H9 (cell line): ENCODE measurements at regions not wholly inside any gene's neighbourhood (a gene's known extent, or its start where the extent isn't known, plus 50 kb on each side); places are given as distances from the start of the nearest gene placed in this dataset.

Source experiments
- DNase-seq: peaks from one replicate; pipeline ENCODE4 v3.0.0-alpha.2; 2017
- H2AFZ ChIP-seq: one replicate; pipeline ENCODE4 v1.6.1; 2013; ENCODE audit warnings: mild to moderate bottlenecking, low read length, control low read depth, moderate library complexity
- H2AK5ac ChIP-seq: 2 replicates; pipeline ENCODE4 v1.6.1; 2013; ENCODE audit warnings: low read length, control low read depth, mixed read lengths; ENCODE audit not compliant: insufficient read length
- H2BK120ac ChIP-seq: one replicate; pipeline ENCODE4 v1.6.1; 2013; ENCODE audit warnings: low read depth, mild to moderate bottlenecking, low read length, control low read depth, inconsistent platforms; ENCODE audit not compliant: poor library complexity, severe bottlenecking
- H2BK12ac ChIP-seq: 2 replicates; pipeline ENCODE4 v1.6.1; 2013; ENCODE audit warnings: low read length, control low read depth, mixed read lengths, low read depth; ENCODE audit not compliant: insufficient read length
- H2BK15ac ChIP-seq: 2 replicates; pipeline ENCODE4 v1.6.1; 2013; ENCODE audit warnings: low read depth, low read length, control low read depth
- H2BK20ac ChIP-seq: one replicate; pipeline ENCODE4 v1.6.1; 2013; ENCODE audit warnings: low read depth, mild to moderate bottlenecking, low read length, control low read depth, inconsistent platforms; ENCODE audit not compliant: poor library complexity, severe bottlenecking
- H2BK5ac ChIP-seq: 2 replicates; pipeline ENCODE4 v1.6.1; 2013; ENCODE audit warnings: low read length, control low read depth, mixed read lengths; ENCODE audit not compliant: insufficient read length
- H3K14ac ChIP-seq: 2 replicates; pipeline ENCODE4 v1.6.1; 2013; ENCODE audit warnings: low read length, control low read depth; ENCODE audit not compliant: insufficient read depth
- H3K18ac ChIP-seq: 2 replicates; pipeline ENCODE4 v1.6.1; 2013; ENCODE audit warnings: low read depth, mild to moderate bottlenecking, mixed read lengths, low read length, control low read depth; ENCODE audit not compliant: insufficient read length
- H3K23ac ChIP-seq: 2 replicates; pipeline ENCODE4 v1.6.1; 2013; ENCODE audit warnings: low read length, control low read depth, mixed read lengths, low read depth; ENCODE audit not compliant: insufficient read length
- H3K23me2 ChIP-seq: 2 replicates; pipeline ENCODE4 v1.6.1; 2013; ENCODE audit warnings: low read depth, mild to moderate bottlenecking, mixed read lengths, low read length, control low read depth; ENCODE audit not compliant: insufficient read length, poor library complexity, severe bottlenecking
- H3K27ac ChIP-seq: 2 replicates; pipeline ENCODE4 v1.5.1; 2013; ENCODE audit warnings: low read length, control low read depth, mixed read lengths, low read depth; ENCODE audit not compliant: insufficient read length
- H3K27me3 ChIP-seq: 2 replicates; pipeline ENCODE4 v1.6.1; 2013; ENCODE audit warnings: low read length, control low read depth, inconsistent platforms; ENCODE audit not compliant: insufficient read depth
- H3K4ac ChIP-seq: 2 replicates; pipeline ENCODE4 v1.6.1; 2013; ENCODE audit warnings: low read depth, mild to moderate bottlenecking, control low read depth, inconsistent platforms, low read length, moderate library complexity
- H3K4me1 ChIP-seq: 2 replicates; pipeline ENCODE4 v1.6.1; 2013; ENCODE audit warnings: low read length, control low read depth, inconsistent platforms; ENCODE audit not compliant: insufficient read depth
- H3K4me2 ChIP-seq: 2 replicates; pipeline ENCODE4 v1.6.1; 2013; ENCODE audit warnings: low read length, control low read depth, mixed read lengths; ENCODE audit not compliant: insufficient read length, insufficient read depth
- H3K56ac ChIP-seq: 2 replicates; pipeline ENCODE4 v1.6.1; 2013; ENCODE audit warnings: low read depth, mild to moderate bottlenecking, mixed read lengths, low read length, control low read depth; ENCODE audit not compliant: insufficient read length
- H3K79me1 ChIP-seq: 2 replicates; pipeline ENCODE4 v1.6.1; 2013; ENCODE audit warnings: low read depth, mild to moderate bottlenecking, moderate library complexity, low read length, control low read depth, inconsistent platforms; ENCODE audit not compliant: insufficient read depth, poor library complexity, severe bottlenecking
- H3K79me2 ChIP-seq: 2 replicates; pipeline ENCODE4 v1.6.1; 2013; ENCODE audit warnings: low read length, control low read depth, inconsistent platforms; ENCODE audit not compliant: insufficient read depth
- H3K9ac ChIP-seq: 2 replicates; pipeline ENCODE4 v1.6.1; 2013; ENCODE audit warnings: low read length, control low read depth, mixed read lengths; ENCODE audit not compliant: insufficient read length; ENCODE audit errors: extremely low read depth
- H3K9me3 ChIP-seq: one replicate; pipeline ENCODE4 v1.6.1; 2013; ENCODE audit warnings: low read depth, low read length, inconsistent platforms; ENCODE audit not compliant: control insufficient read depth
- H3T11ph ChIP-seq: one replicate; pipeline ENCODE4 v1.6.1; 2013; ENCODE audit warnings: mild to moderate bottlenecking, low read length, control low read depth, inconsistent platforms
- H4K20me1 ChIP-seq: one replicate; pipeline ENCODE4 v1.6.1; 2013; ENCODE audit not compliant: control insufficient read depth, insufficient read length, insufficient read depth
- H4K5ac ChIP-seq: 2 replicates; pipeline ENCODE4 v1.6.1; 2013; ENCODE audit warnings: low read depth, mild to moderate bottlenecking, mixed read lengths, low read length, control low read depth; ENCODE audit not compliant: insufficient read length
- H4K8ac ChIP-seq: replicated peaks from 2 replicates; pipeline ENCODE4 v1.6.1; 2013; ENCODE audit warnings: low read length, control low read depth, mixed read lengths, low read depth; ENCODE audit not compliant: insufficient read length
- H4K91ac ChIP-seq: 2 replicates; pipeline ENCODE4 v1.6.1; 2013; ENCODE audit warnings: low read depth, mild to moderate bottlenecking, moderate library complexity, mixed read lengths, low read length, control low read depth; ENCODE audit not compliant: insufficient read length
- H3K27ac Mint-ChIP-seq, 3 experiments: 2 replicates in 2 of 3; 3 replicates in 1 of 3; pipeline ENCODE4 v1.8.0; 2020 to 2021; ENCODE audit warnings: mixed read lengths in 3 of 3, mild to moderate bottlenecking in 1 of 3, moderate library complexity in 1 of 3
- H3K27me3 Mint-ChIP-seq: 2 replicates; pipeline ENCODE4 v1.8.0; 2021; ENCODE audit warnings: low read depth, mild to moderate bottlenecking, moderate library complexity, mixed read lengths
- H3K36me3 Mint-ChIP-seq, 3 experiments: 2 replicates in 2 of 3; 3 replicates in 1 of 3; pipeline ENCODE4 v1.8.0; 2020 to 2021; ENCODE audit warnings: low read depth in 3 of 3, mixed read lengths in 3 of 3; ENCODE audit not compliant: insufficient read depth in 1 of 3
- H3K4me1 Mint-ChIP-seq, 2 experiments: 2 replicates each; pipeline ENCODE4 v1.8.0; 2020; ENCODE audit warnings: mixed read lengths in 2 of 2
- H3K4me3 Mint-ChIP-seq, 2 experiments: 2 replicates in 1 of 2; 3 replicates in 1 of 2; pipeline ENCODE4 v1.8.0; 2020 to 2021; ENCODE audit warnings: mild to moderate bottlenecking in 2 of 2, mixed read lengths in 2 of 2, moderate library complexity in 1 of 2
- H3K9me3 Mint-ChIP-seq, 2 experiments: 2 replicates in 1 of 2; 3 replicates in 1 of 2; pipeline ENCODE4 v1.8.0; 2020; ENCODE audit warnings: mild to moderate bottlenecking in 2 of 2, mixed read lengths in 2 of 2, moderate library complexity in 1 of 2
- CTCF ChIP-seq: fragments of 200-600 bp; sonication (generic); conservative IDR thresholded peaks from 3 replicates; pipeline ENCODE4 v1.8.0; 2021; ENCODE audit warnings: antibody characterized with exemption, mild to moderate bottlenecking
- WGBS: extraction: QIAGEN DNeasy Blood & Tissue Kit; methylation state at CpG from one replicate; pipeline ENCODE4 v1.1.7; 2013; ENCODE audit warnings: missing lambda C conversion rate, low lambda C conversion rate, mixed read lengths; ENCODE audit not compliant: insufficient read length; ENCODE audit errors: extremely low coverage; 5-methylcytosine and 5-hydroxymethylcytosine counted together

DNA sequence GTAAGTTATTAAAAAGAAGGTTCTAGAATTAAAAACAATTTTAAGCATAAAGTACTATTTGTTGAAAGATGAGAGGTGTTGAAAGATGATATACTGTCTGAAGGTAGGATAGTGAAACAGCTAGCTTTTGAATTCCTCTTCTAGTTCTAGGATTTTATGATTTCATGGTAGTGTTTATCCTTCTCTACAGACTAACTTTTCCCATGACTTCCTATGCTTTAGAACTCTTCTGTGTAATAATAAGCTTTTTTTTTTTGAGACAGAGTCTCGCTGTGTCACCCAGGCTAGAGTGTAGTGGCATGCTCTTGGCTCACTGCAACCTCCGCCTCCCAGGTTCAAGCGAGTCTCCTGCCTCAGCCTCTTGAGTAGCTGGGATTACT is 96.0 kb upstream of the NUDT6 start:
- Histone ChIP-seq H4K8ac (no peak overlapping the region), H3K23me2 (no peaks in the 10 kb centered on the region), H3K4me2 (no peak overlapping the region), H3K18ac (no peak overlapping the region), H3K4me1 (no peaks in the 10 kb centered on the region), H2AK5ac (no peak overlapping the region), H3K27me3 (no peaks in the 10 kb centered on the region), H3K9me3 (no peaks in the 10 kb centered on the region), H3K23ac (no peak overlapping the region), H3T11ph (no peak overlapping the region), H2BK120ac (no peak overlapping the region), H4K20me1 (no peaks in the 10 kb centered on the region), H2BK15ac (no peak overlapping the region), H3K56ac (no peak overlapping the region), H2BK12ac (no peak overlapping the region), H4K91ac (no peak overlapping the region), H3K79me2 (no peaks in the 10 kb centered on the region), H3K4ac (no peak overlapping the region), H3K9ac (no peak overlapping the region), H2AFZ (no peak overlapping the region), H3K79me1 (no peaks in the 10 kb centered on the region), H4K5ac (no peak overlapping the region), H2BK5ac (no peak overlapping the region), H3K27ac (no peak overlapping the region), H2BK20ac (no peak overlapping the region), H3K14ac (no peak overlapping the region)
- DNase-seq = no peak
- no peak overlapping the region for H3K4me3 Mint-ChIP-seq
- H3K4me1 Mint-ChIP-seq = no peaks in the 10 kb centered on the region
- peaks cover 12 to 17% of the 10 kb centered on the region in 2 experiments; a peak in 4 of 5 replicates for H3K9me3 Mint-ChIP-seq
- peaks cover 23 to 39% (median 25%) of the 10 kb centered on the region in 3 experiments for H3K36me3 Mint-ChIP-seq
- TF ChIP-seq CTCF = no peak
- no peak overlapping the region for H3K27ac Mint-ChIP-seq
- no CpG with 5 or more reads among the region's 3 CpGs for WGBS
- H3K27me3 Mint-ChIP-seq = no peaks in the 10 kb centered on the region
